HG03135 (cell line): ENCODE measurements at regions not wholly inside any gene's neighbourhood (a gene's known extent, or its start where the extent isn't known, plus 50 kb on each side); places are given as distances from the start of the nearest gene placed in this dataset.

ENCODE experiments used
- ATAC-seq: cut with Tn5 transposase; IDR thresholded peaks from one replicate; pipeline ENCODE4 v1.9.1; 2021; ENCODE audit warnings: mild to moderate bottlenecking, moderate library complexity; ENCODE audit not compliant: unreplicated experiment

- ATAC-seq: no peak
Measured at GRCh38 chr18:45412577-45412976, 202.7 kb upstream of the SLC14A2 start.

- ATAC-seq: no peak
Measured at GRCh38 chr18:45413180-45413836, 202.0 kb upstream of the SLC14A2 start.

GRCh38 chr18:45415614-45416013, 199.7 kb upstream of the SLC14A2 start:
- ATAC-seq: no peak

GRCh38 chr18:45416168-45416567, 199.1 kb upstream of the SLC14A2 start:
- no peak for ATAC-seq

GRCh38 chr18:45417392-45417791, 197.9 kb upstream of the SLC14A2 start:
- no peak for ATAC-seq

GRCh38 chr18:45423659-45424058, 191.6 kb upstream of the SLC14A2 start:
- ATAC-seq: no peak

- no peak for ATAC-seq
Measured at GRCh38 chr18:45430041-45430440, 185.2 kb upstream of the SLC14A2 start.

- ATAC-seq: no peak
Measured at GRCh38 chr18:45435810-45436209, 179.5 kb upstream of the SLC14A2 start.

- ATAC-seq: no peak
Measured at GRCh38 chr18:45437366-45437765, 177.9 kb upstream of the SLC14A2 start.

- ATAC-seq: no peak
Measured at GRCh38 chr18:45439851-45440645, 175.2 kb upstream of the SLC14A2 start.

- no peak for ATAC-seq
Measured at GRCh38 chr18:45441110-45441847, 174.0 kb upstream of the SLC14A2 start.

GRCh38 chr18:45444040-45444439, 171.2 kb upstream of the SLC14A2 start:
- ATAC-seq: no peak

GRCh38 chr18:45447355-45448265, 167.7 kb upstream of the SLC14A2 start:
- ATAC-seq: no peak

- no peak for ATAC-seq
Measured at GRCh38 chr18:45448871-45449270, 166.4 kb upstream of the SLC14A2 start.

GRCh38 chr18:45449418-45450227, 165.7 kb upstream of the SLC14A2 start:
- ATAC-seq: no peak

- ATAC-seq: no peak
Measured at GRCh38 chr18:45456090-45457021, 158.9 kb upstream of the SLC14A2 start.

GRCh38 chr18:45458033-45458432, 157.2 kb upstream of the SLC14A2 start:
- ATAC-seq: no peak

GRCh38 chr18:45462179-45462578, 153.1 kb upstream of the SLC14A2 start:
- ATAC-seq: no peak

GRCh38 chr18:45463451-45463850, 151.8 kb upstream of the SLC14A2 start:
- no peak for ATAC-seq
